ENCODE measurements at regions not wholly inside any gene's neighbourhood (a gene's known extent, or its start where the extent isn't known, plus 50 kb on each side); places are given as distances from the start of the nearest gene placed in this dataset.

GRCh38 chr17:71430281-71430680 lies 690.5 kb upstream of the SOX9 start:
- DNase-seq (ENCODE audit: extremely low spot score in 2 of 2): no peak
- no peak overlapping the region for H3K4me3 ChIP-seq
- intact Hi-C loops (cut with DNase I): no loop called here
- no peaks in the 10 kb centered on the region for H3K9me3 ChIP-seq
- H3K27me3 ChIP-seq: no peaks in the 10 kb centered on the region
- H3K27ac ChIP-seq: no peak overlapping the region
- no peaks in the 10 kb centered on the region for H3K4me1 ChIP-seq
- no peaks in the 10 kb centered on the region for H3K36me3 ChIP-seq
- no peak for TF ChIP-seq POLR2A (IDR thresholded peaks at IDR 0.05)
- TF ChIP-seq POLR2AphosphoS5 (IDR thresholded peaks at IDR 0.05; ENCODE audit: insufficient read depth in 1 of 2, low read depth in 1 of 2): no peak
- no peak for TF ChIP-seq CTCF (IDR thresholded peaks at IDR 0.05)

GRCh38 chr17:71431146-71431545 lies 689.7 kb upstream of the SOX9 start:
- intact Hi-C loops (cut with DNase I): no loop called here
- Histone ChIP-seq H3K4me3 (no peak overlapping the region), H3K27me3 (no peaks in the 10 kb centered on the region), H3K9me3 (no peaks in the 10 kb centered on the region), H3K4me1 (no peaks in the 10 kb centered on the region), H3K36me3 (no peaks in the 10 kb centered on the region), H3K27ac (no peak overlapping the region)
- no peak for DNase-seq (ENCODE audit: extremely low spot score in 2 of 2)
- TF ChIP-seq POLR2A (IDR thresholded peaks at IDR 0.05): no peak
- no peak for TF ChIP-seq POLR2AphosphoS5 (IDR thresholded peaks at IDR 0.05; ENCODE audit: insufficient read depth in 1 of 2, low read depth in 1 of 2)
- no peak for TF ChIP-seq CTCF (IDR thresholded peaks at IDR 0.05)

- H3K4me1 ChIP-seq: no peaks in the 10 kb centered on the region
- intact Hi-C loops (cut with DNase I): no loop called here
- H3K27ac ChIP-seq: no peak overlapping the region
- H3K36me3 ChIP-seq: no peaks in the 10 kb centered on the region
- TF ChIP-seq POLR2AphosphoS5 (IDR thresholded peaks at IDR 0.05; ENCODE audit: insufficient read depth in 1 of 2, low read depth in 1 of 2): no peak
- no peak for TF ChIP-seq POLR2A (IDR thresholded peaks at IDR 0.05)
- TF ChIP-seq CTCF (IDR thresholded peaks at IDR 0.05): no peak
- H3K4me3 ChIP-seq: no peak overlapping the region
- H3K27me3 ChIP-seq: no peaks in the 10 kb centered on the region
- DNase-seq (ENCODE audit: extremely low spot score in 2 of 2): no peak
- H3K9me3 ChIP-seq: no peaks in the 10 kb centered on the region
Observed at GRCh38 chr17:71432378-71433315, 688.2 kb upstream of the SOX9 start.

GRCh38 chr17:71434716-71435115 lies 686.1 kb upstream of the SOX9 start:
- H3K27ac ChIP-seq: no peak overlapping the region
- H3K4me1 ChIP-seq: no peaks in the 10 kb centered on the region
- H3K9me3 ChIP-seq: no peaks in the 10 kb centered on the region
- no peaks in the 10 kb centered on the region for H3K36me3 ChIP-seq
- intact Hi-C loops (cut with DNase I): no loop called here
- DNase-seq (ENCODE audit: extremely low spot score in 2 of 2): no peak
- H3K27me3 ChIP-seq: no peaks in the 10 kb centered on the region
- TF ChIP-seq POLR2A (IDR thresholded peaks at IDR 0.05) (no peak), POLR2AphosphoS5 (IDR thresholded peaks at IDR 0.05; ENCODE audit: insufficient read depth in 1 of 2, low read depth in 1 of 2) (no peak), CTCF (IDR thresholded peaks at IDR 0.05) (no peak)
- no peak overlapping the region for H3K4me3 ChIP-seq

- no peak for DNase-seq (ENCODE audit: extremely low spot score in 2 of 2)
- no peak for TF ChIP-seq POLR2AphosphoS5 (IDR thresholded peaks at IDR 0.05; ENCODE audit: insufficient read depth in 1 of 2, low read depth in 1 of 2)
- no peak for TF ChIP-seq POLR2A (IDR thresholded peaks at IDR 0.05)
- TF ChIP-seq CTCF (IDR thresholded peaks at IDR 0.05): no peak
- intact Hi-C loops (cut with DNase I): no loop called here
- no peaks in the 10 kb centered on the region for H3K27me3 ChIP-seq
- no peaks in the 10 kb centered on the region for H3K9me3 ChIP-seq
- no peaks in the 10 kb centered on the region for H3K4me1 ChIP-seq
- no peak overlapping the region for H3K4me3 ChIP-seq
- H3K36me3 ChIP-seq: no peaks in the 10 kb centered on the region
- no peak overlapping the region for H3K27ac ChIP-seq
Observed at GRCh38 chr17:71436479-71436878, 684.3 kb upstream of the SOX9 start.

All from vagina (tissue), 2 donors.